Tibial nerve (tissue), 4 donors: ENCODE measurements at regions not wholly inside any gene's neighbourhood (a gene's known extent, or its start where the extent isn't known, plus 50 kb on each side); places are given as distances from the start of the nearest gene placed in this dataset.

Source experiments
- DNase-seq, 2 donors: peaks; one replicate each; pipeline ENCODE4 v3.0.0-alpha.2; 2019; ENCODE audit warnings: low spot score in 2 of 2
- H3K27ac ChIP-seq, 4 donors: fragments of 200-600 bp; sonication (generic) in 3 of 4; one replicate each; pipeline ENCODE4 v1.5.1; 2017 to 2019; ENCODE audit warnings: mild to moderate bottlenecking in 1 of 4
- H3K27me3 ChIP-seq, 2 donors: fragments of 200-600 bp; sonication (generic) in 1 of 2; one replicate each; pipeline versions ENCODE4 v1.5.1 to v1.6.0; 2017 to 2019
- H3K36me3 ChIP-seq, 3 donors: fragments of 200-600 bp; sonication (generic); one replicate each; pipeline ENCODE4 v1.5.1; 2018 to 2019
- H3K4me1 ChIP-seq, 4 donors: fragments of 200-600 bp; sonication (generic) in 3 of 4; one replicate each; pipeline ENCODE4 v1.5.1; 2017 to 2019
- H3K4me3 ChIP-seq, 4 donors: fragments of 200-600 bp; sonication (generic) in 3 of 4; one replicate each; pipeline ENCODE4 v1.5.1; 2017 to 2019; ENCODE audit warnings: mild to moderate bottlenecking in 1 of 4, moderate library complexity in 1 of 4
- H3K9me3 ChIP-seq, 4 donors: fragments of 200-600 bp; sonication (generic) in 3 of 4; one replicate each; pipeline ENCODE4 v1.5.1; 2017 to 2019
- EP300 ChIP-seq, 2 donors: sonication (generic); formaldehyde crosslinking; IDR thresholded peaks; one replicate each; pipeline ENCODE4 v1.6.1; 2017; ENCODE audit warnings: antibody characterized with exemption in 2 of 2, mild to moderate bottlenecking in 1 of 2
- POLR2A ChIP-seq, 2 donors: fragments of 450-650 bp; IDR thresholded peaks; one replicate each; pipeline ENCODE4 v1.6.1; 2017; ENCODE audit warnings: antibody characterized with exemption in 2 of 2, mild to moderate bottlenecking in 2 of 2, moderate library complexity in 2 of 2
- WGBS, 2 donors: methylation state at CpG; one replicate each; pipeline ENCODE4 v1.1.5; 2018; 5-methylcytosine and 5-hydroxymethylcytosine counted together
- TF ChIP-seq, protein P1 (sequence below), 5 experiments: fragments of 200-600 bp in 3 of 5; fragments of 450-650 bp in 2 of 5; sonication (generic) in 3 of 5; IDR thresholded peaks; one replicate each; pipeline ENCODE4 v1.5.1; 2016 to 2019; ENCODE audit warnings: antibody characterized with exemption in 5 of 5, mild to moderate bottlenecking in 3 of 5, moderate library complexity in 2 of 5

DNA sequence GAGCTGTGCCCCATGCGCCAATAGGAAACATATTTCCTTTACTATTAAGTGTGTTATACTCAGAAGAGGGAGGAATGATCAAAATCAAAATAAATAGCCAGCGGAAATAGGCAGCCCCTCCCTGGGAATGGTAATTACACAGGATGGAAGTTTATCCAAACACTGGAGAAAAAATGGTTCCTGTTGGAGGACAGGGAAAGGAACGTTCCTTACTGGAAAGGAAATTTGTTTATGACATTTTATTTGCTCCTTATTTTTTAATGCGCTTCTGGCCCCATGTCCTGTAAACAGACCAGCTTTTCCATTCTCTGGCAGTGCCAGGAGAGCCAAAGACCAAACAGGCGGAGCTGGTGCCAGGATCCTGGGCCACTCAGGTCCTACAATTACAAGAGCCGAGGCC lies 273.7 kb downstream of the SOX9 start:
- Histone ChIP-seq H3K36me3 (peaks cover 0 to 5% (median 0%) of the 10 kb centered on the region in 3 donors), H3K9me3 (no peaks in the 10 kb centered on the region), H3K4me1 (peaks cover 0 to 18% (median 0%) of the 10 kb centered on the region in 4 donors), H3K27ac (no peak overlapping the region), H3K4me3 (no peak overlapping the region), H3K27me3 (no peaks in the 10 kb centered on the region)
- TF ChIP-seq, protein P1, sequence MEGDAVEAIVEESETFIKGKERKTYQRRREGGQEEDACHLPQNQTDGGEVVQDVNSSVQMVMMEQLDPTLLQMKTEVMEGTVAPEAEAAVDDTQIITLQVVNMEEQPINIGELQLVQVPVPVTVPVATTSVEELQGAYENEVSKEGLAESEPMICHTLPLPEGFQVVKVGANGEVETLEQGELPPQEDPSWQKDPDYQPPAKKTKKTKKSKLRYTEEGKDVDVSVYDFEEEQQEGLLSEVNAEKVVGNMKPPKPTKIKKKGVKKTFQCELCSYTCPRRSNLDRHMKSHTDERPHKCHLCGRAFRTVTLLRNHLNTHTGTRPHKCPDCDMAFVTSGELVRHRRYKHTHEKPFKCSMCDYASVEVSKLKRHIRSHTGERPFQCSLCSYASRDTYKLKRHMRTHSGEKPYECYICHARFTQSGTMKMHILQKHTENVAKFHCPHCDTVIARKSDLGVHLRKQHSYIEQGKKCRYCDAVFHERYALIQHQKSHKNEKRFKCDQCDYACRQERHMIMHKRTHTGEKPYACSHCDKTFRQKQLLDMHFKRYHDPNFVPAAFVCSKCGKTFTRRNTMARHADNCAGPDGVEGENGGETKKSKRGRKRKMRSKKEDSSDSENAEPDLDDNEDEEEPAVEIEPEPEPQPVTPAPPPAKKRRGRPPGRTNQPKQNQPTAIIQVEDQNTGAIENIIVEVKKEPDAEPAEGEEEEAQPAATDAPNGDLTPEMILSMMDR (IDR thresholded peaks at IDR 0.05) = no peak
- TF ChIP-seq EP300 (IDR thresholded peaks at IDR 0.05) = no peak
- no peak for TF ChIP-seq POLR2A (IDR thresholded peaks at IDR 0.05)
- DNase-seq = no peak
- 75 to 76% methylated on average over 6 of the region's 6 CpGs for WGBS, 2 donors

- Histone ChIP-seq H3K4me1 (peaks cover 0 to 18% (median 0%) of the 10 kb centered on the region in 4 donors), H3K9me3 (no peaks in the 10 kb centered on the region), H3K4me3 (no peak overlapping the region), H3K27ac (no peak overlapping the region), H3K36me3 (peaks cover 0 to 15% (median 0%) of the 10 kb centered on the region in 3 donors), H3K27me3 (no peaks in the 10 kb centered on the region)
- DNase-seq = no peak
- TF ChIP-seq EP300 (IDR thresholded peaks at IDR 0.05) = no peak
- TF ChIP-seq POLR2A (IDR thresholded peaks at IDR 0.05) = no peak
- TF ChIP-seq, protein P1 (IDR thresholded peaks at IDR 0.05) = no peak
- 95% methylated on average over 3 of the region's 3 CpGs for WGBS, 2 donors
These were observed 275.3 kb downstream of the SOX9 start for GRCh38 chr17:72396121-72396520.

DNA sequence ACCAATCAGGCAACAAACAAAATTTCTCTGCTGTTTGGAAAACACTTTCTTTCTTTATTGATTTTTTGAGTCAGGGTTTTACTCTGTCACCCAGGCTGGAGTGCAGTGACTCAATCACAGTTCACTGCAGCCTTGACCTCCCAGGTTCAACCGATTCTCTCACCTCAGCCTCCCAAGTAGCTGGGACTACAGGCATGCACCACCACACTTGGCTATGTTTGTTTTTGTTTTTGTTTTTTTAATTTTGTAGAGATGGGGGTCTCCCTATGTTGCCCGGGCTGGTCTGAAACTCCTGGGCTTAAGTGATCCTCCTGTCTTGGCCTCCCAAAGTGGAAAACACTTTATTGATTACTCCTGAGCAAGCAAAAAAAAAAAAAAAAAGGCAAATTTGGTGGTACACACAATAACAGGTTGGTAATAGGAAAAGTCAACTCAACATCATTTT lies 276.4 kb downstream of the SOX9 start:
- no peak for DNase-seq
- Histone ChIP-seq H3K9me3 (no peaks in the 10 kb centered on the region), H3K4me3 (no peak overlapping the region), H3K4me1 (peaks cover 0 to 12% (median 0%) of the 10 kb centered on the region in 4 donors), H3K36me3 (peaks cover 0 to 23% (median 0%) of the 10 kb centered on the region in 3 donors), H3K27ac (no peak overlapping the region), H3K27me3 (no peaks in the 10 kb centered on the region)
- 82 to 98% methylated on average over 2 of the region's 2 CpGs for WGBS, 2 donors
- TF ChIP-seq EP300 (IDR thresholded peaks at IDR 0.05) = no peak

DNA sequence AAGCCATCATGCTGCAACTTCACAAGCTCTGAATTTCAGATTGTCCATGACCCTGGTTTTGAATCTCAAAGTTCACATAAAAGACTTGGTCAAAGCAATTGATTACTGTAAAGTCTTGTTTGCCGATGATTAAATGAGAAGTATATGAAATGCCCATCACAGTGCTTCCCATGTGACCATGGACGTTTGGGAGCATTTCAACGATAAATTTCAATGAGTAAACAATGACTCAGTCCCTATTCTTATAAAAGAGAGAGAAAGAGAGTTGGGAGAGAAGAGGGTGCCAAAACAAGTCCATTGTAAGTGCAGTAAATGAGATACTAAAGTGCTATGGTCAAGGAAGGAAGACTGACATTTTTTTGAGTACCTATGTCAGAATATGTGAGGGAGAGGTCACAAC lies 276.9 kb downstream of the SOX9 start:
- Histone ChIP-seq H3K27me3 (no peaks in the 10 kb centered on the region), H3K4me3 (no peak overlapping the region), H3K36me3 (peaks cover 0 to 27% (median 0%) of the 10 kb centered on the region in 3 donors), H3K9me3 (no peaks in the 10 kb centered on the region), H3K4me1 (peaks cover 0 to 7% (median 0%) of the 10 kb centered on the region in 4 donors), H3K27ac (no peak overlapping the region)
- TF ChIP-seq POLR2A (IDR thresholded peaks at IDR 0.05) (no peak), EP300 (IDR thresholded peaks at IDR 0.05) (no peak)
- TF ChIP-seq, protein P1 (IDR thresholded peaks at IDR 0.05) = no peak
- WGBS, 2 donors = 49 to 61% methylated on average over 3 of the region's 3 CpGs
- no peak for DNase-seq

DNA sequence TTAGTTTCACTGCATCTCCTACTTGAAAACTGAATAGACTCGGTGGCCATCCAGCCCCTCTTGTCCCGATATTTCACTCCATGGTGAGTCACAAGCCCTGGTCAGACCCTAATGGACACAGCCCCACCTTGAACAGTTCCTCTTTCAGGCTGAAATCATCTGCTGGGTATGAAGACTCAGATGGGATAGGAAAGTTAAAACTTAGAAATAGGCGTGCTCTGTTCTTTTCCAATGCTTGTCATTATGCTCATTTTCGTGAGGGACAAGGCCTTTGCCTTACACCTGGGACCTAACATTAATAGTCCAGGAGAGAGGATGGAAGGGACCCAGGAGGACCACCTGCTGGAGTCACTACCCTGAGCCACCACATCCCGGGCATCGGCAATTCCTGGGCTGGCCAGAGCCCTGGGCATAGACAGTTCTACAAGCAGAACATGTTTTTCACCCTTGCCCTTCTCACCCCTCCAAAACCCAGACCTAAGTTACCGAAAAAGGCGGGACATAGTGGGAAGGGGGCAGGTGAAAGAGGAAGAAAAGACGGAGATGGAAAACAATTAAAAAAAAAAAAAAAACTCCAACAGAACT lies 278.3 kb downstream of the SOX9 start:
- Histone ChIP-seq H3K4me1 (peaks cover 0 to 3% (median 0%) of the 10 kb centered on the region in 4 donors), H3K9me3 (no peaks in the 10 kb centered on the region), H3K27me3 (no peaks in the 10 kb centered on the region), H3K27ac (no peak overlapping the region), H3K36me3 (peaks cover 0 to 40% (median 0%) of the 10 kb centered on the region in 3 donors), H3K4me3 (no peak overlapping the region)
- WGBS, 2 donors = 92% methylated on average over 9 of the region's 9 CpGs
- TF ChIP-seq EP300 (IDR thresholded peaks at IDR 0.05) (no peak), POLR2A (IDR thresholded peaks at IDR 0.05) (no peak)
- TF ChIP-seq, protein P1 (IDR thresholded peaks at IDR 0.05) = no peak
- DNase-seq = no peak
